ENCODE measurements at regions not wholly inside any gene's neighbourhood (a gene's known extent, or its start where the extent isn't known, plus 50 kb on each side); places are given as distances from the start of the nearest gene placed in this dataset.

DNA sequence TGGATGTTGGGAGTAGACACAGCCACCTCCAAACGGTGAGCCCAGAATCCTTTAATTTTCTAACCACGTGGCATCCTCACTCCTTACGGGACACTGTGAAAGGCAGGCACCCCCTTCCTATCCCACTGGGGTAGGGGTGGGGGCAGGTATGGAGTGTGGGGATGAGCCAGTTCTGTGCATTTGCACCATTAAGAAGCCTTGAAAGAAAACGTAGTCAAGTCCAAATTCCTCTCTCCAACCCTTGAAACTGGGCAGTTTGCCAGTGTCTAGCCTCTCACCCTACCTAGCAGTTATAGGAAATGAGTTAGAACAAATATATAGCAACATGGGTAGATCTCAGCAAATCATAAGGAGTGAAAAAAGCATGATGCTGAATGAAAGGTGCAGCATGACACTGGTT lies 92.4 kb upstream of the LEP start:
- Histone ChIP-seq H3K36me3 (ENCODE audit: control insufficient read depth in 2 of 2, extremely low read depth in 1 of 2, insufficient read depth in 2 of 2, low read length in 2 of 2) (no peaks in the 10 kb centered on the region), H3K4me1 (ENCODE audit: control insufficient read depth, extremely low read depth, insufficient read depth, low read length) (no peaks in the 10 kb centered on the region), H2AFZ (ENCODE audit: low read depth, low read length) (no peak overlapping the region), H3K9me3 (replicated peaks; ENCODE audit: control insufficient read depth, insufficient read depth, low read length) (no peaks in the 10 kb centered on the region), H3K9me1 (replicated peaks; ENCODE audit: control insufficient read depth, extremely low read depth, insufficient read depth, low read length) (no peaks in the 10 kb centered on the region), H3K27me3 (ENCODE audit: control insufficient read depth in 2 of 2, insufficient read depth in 2 of 2, low read length in 2 of 2) (peaks cover 25 to 41% of the 10 kb centered on the region in 2 experiments), H3K4me2 (ENCODE audit: insufficient read depth, low read length) (no peak overlapping the region), H3K79me2 (ENCODE audit: control insufficient read depth, insufficient read depth, low read length) (no peaks in the 10 kb centered on the region), H3K4me3 (replicated peaks in 1 of 3; ENCODE audit: insufficient read depth in 1 of 3, low read depth in 1 of 3, low read length in 3 of 3) (no peak overlapping the region), H3K9ac (replicated peaks; ENCODE audit: extremely low read depth, insufficient read depth, low read length) (no peak overlapping the region), H4K20me1 (replicated peaks; ENCODE audit: control insufficient read depth, extremely low read depth, insufficient read depth, low read length) (no peaks in the 10 kb centered on the region), H3K27ac (ENCODE audit: insufficient read depth, low read depth, low read length) (no peak overlapping the region)
- intact Hi-C loops (cut with micrococcal nuclease): no loop called here
- ChIA-PET CTCF (no interaction called here), POLR2A (no interaction called here)
- DNase-seq (ENCODE audit: low read depth, low spot score) (no peak), FAIRE-seq (no peak)
- no TSS peak for BruUV-seq (replicated peaks)
- dilution Hi-C loops (cut with MboI; ENCODE audit: extremely low pct_ligation_motif_present, low sequenced_read_pairs): no loop called here
- TF ChIP-seq EZH2 (IDR thresholded peaks at IDR 0.05; ENCODE audit: borderline replicate concordance, low read depth, low read length, severe bottlenecking) (no peak), POLR2A (IDR thresholded peaks at IDR 0.05; ENCODE audit: low read depth, low read length) (no peak), JUN (IDR thresholded peaks at IDR 0.05; ENCODE audit: borderline replicate concordance, insufficient read depth, insufficient read length, low read depth) (no peak), MYC (IDR thresholded peaks at IDR 0.05; ENCODE audit: low read depth, low read length) (no peak), POLR2AphosphoS5 (IDR thresholded peaks at IDR 0.05; ENCODE audit: insufficient read depth, low read depth, low read length) (no peak), GATA2 (IDR thresholded peaks at IDR 0.05; ENCODE audit: insufficient read depth, insufficient read length, low read depth, low read length) (no peak), FOS (IDR thresholded peaks at IDR 0.05; ENCODE audit: borderline replicate concordance, insufficient read depth, low read length) (no peak)
- TF ChIP-seq, protein P1, sequence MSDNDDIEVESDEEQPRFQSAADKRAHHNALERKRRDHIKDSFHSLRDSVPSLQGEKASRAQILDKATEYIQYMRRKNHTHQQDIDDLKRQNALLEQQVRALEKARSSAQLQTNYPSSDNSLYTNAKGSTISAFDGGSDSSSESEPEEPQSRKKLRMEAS (IDR thresholded peaks at IDR 0.05; ENCODE audit: insufficient read depth, insufficient read length): no peak
- TF ChIP-seq, protein P2, sequence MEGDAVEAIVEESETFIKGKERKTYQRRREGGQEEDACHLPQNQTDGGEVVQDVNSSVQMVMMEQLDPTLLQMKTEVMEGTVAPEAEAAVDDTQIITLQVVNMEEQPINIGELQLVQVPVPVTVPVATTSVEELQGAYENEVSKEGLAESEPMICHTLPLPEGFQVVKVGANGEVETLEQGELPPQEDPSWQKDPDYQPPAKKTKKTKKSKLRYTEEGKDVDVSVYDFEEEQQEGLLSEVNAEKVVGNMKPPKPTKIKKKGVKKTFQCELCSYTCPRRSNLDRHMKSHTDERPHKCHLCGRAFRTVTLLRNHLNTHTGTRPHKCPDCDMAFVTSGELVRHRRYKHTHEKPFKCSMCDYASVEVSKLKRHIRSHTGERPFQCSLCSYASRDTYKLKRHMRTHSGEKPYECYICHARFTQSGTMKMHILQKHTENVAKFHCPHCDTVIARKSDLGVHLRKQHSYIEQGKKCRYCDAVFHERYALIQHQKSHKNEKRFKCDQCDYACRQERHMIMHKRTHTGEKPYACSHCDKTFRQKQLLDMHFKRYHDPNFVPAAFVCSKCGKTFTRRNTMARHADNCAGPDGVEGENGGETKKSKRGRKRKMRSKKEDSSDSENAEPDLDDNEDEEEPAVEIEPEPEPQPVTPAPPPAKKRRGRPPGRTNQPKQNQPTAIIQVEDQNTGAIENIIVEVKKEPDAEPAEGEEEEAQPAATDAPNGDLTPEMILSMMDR (IDR thresholded peaks at IDR 0.05; ENCODE audit: extremely low read depth in 1 of 2, insufficient read depth in 1 of 2, low read depth in 1 of 2, low read length in 2 of 2): no peak
